ENCODE measurements at regions not wholly inside any gene's neighbourhood (a gene's known extent, or its start where the extent isn't known, plus 50 kb on each side); places are given as distances from the start of the nearest gene placed in this dataset.

DNA sequence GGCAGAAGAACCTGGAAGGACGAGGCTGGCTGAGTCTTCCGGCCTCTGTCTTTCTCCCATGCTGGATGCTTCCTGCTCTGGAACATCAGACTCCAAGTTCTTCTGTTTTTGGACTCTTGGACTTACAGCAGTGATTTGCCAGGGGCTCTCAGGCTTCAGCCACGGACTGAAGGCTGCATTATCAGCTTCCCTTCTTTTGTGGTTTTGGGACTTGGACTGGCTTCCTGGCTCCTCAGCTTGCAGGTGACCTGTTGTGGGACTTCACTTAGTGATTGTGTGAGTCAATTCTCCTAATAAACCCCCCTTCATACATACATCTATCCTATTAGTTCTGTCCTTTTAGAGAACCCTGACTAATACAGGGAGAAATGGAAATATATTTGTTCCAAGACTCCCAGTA, 265.8 kb downstream of the PCDH18 start:
- ChIA-PET POLR2A (no interaction called here), CTCF (no interaction called here)
- no peak for TF ChIP-seq ZFP3 (tag by site-specific recombination; IDR thresholded peaks at IDR 0.05; ENCODE audit: low read depth)
- no peak for TF ChIP-seq ZNF239 (tag by site-specific recombination; IDR thresholded peaks at IDR 0.05)
- TF ChIP-seq ZNF645 (tag by site-specific recombination; IDR thresholded peaks at IDR 0.05): no peak
- no peak for TF ChIP-seq ZNF529 (tag by site-specific recombination; IDR thresholded peaks at IDR 0.05; ENCODE audit: insufficient replicate concordance)
- no peak for TF ChIP-seq OSR2 (tag by site-specific recombination; IDR thresholded peaks at IDR 0.05)
- no peak for TF ChIP-seq ZNF391 (tag by site-specific recombination; IDR thresholded peaks at IDR 0.05; ENCODE audit: borderline replicate concordance, low read depth)
- no peak for TF ChIP-seq ZNF280D (tag by site-specific recombination; IDR thresholded peaks at IDR 0.05)
- no peak for TF ChIP-seq ZNF555 (tag by site-specific recombination; conservative IDR thresholded peaks at IDR 0.05)
- TF ChIP-seq SP7 (tag by site-specific recombination; IDR thresholded peaks at IDR 0.05): no peak
- no peak for TF ChIP-seq ZNF600 (tag by site-specific recombination; IDR thresholded peaks at IDR 0.05)
- no peak for TF ChIP-seq HOXD13 (CRISPR knock-in tag; IDR thresholded peaks at IDR 0.05; ENCODE audit: borderline replicate concordance)
- Histone ChIP-seq H3K9me3 (ENCODE audit: control insufficient read depth, insufficient read depth, low read depth, low read length) (no peaks in the 10 kb centered on the region), H3K4me1 (ENCODE audit: control insufficient read depth, insufficient read depth, low read length) (no peaks in the 10 kb centered on the region), H3K27ac (ENCODE audit: extremely low read depth, low read depth, low read length) (no peak overlapping the region), H3K4me3 (ENCODE audit: low read depth, low read length) (no peak overlapping the region), H3K36me3 (ENCODE audit: control insufficient read depth in 2 of 2, insufficient read depth in 1 of 2, low read length in 2 of 2) (no peaks in the 10 kb centered on the region)

GRCh38 chr4:137263206-137263605, 269.1 kb downstream of the PCDH18 start:
- ChIA-PET CTCF (no interaction called here), POLR2A (no interaction called here)
- Histone ChIP-seq H3K36me3 (ENCODE audit: control insufficient read depth in 2 of 2, insufficient read depth in 1 of 2, low read length in 2 of 2) (no peaks in the 10 kb centered on the region), H3K4me1 (ENCODE audit: control insufficient read depth, insufficient read depth, low read length) (no peaks in the 10 kb centered on the region), H3K9me3 (ENCODE audit: control insufficient read depth, insufficient read depth, low read depth, low read length) (no peaks in the 10 kb centered on the region), H3K27ac (ENCODE audit: extremely low read depth, low read depth, low read length) (no peak overlapping the region), H3K4me3 (ENCODE audit: low read depth, low read length) (no peak overlapping the region)
- TF ChIP-seq, protein P1, sequence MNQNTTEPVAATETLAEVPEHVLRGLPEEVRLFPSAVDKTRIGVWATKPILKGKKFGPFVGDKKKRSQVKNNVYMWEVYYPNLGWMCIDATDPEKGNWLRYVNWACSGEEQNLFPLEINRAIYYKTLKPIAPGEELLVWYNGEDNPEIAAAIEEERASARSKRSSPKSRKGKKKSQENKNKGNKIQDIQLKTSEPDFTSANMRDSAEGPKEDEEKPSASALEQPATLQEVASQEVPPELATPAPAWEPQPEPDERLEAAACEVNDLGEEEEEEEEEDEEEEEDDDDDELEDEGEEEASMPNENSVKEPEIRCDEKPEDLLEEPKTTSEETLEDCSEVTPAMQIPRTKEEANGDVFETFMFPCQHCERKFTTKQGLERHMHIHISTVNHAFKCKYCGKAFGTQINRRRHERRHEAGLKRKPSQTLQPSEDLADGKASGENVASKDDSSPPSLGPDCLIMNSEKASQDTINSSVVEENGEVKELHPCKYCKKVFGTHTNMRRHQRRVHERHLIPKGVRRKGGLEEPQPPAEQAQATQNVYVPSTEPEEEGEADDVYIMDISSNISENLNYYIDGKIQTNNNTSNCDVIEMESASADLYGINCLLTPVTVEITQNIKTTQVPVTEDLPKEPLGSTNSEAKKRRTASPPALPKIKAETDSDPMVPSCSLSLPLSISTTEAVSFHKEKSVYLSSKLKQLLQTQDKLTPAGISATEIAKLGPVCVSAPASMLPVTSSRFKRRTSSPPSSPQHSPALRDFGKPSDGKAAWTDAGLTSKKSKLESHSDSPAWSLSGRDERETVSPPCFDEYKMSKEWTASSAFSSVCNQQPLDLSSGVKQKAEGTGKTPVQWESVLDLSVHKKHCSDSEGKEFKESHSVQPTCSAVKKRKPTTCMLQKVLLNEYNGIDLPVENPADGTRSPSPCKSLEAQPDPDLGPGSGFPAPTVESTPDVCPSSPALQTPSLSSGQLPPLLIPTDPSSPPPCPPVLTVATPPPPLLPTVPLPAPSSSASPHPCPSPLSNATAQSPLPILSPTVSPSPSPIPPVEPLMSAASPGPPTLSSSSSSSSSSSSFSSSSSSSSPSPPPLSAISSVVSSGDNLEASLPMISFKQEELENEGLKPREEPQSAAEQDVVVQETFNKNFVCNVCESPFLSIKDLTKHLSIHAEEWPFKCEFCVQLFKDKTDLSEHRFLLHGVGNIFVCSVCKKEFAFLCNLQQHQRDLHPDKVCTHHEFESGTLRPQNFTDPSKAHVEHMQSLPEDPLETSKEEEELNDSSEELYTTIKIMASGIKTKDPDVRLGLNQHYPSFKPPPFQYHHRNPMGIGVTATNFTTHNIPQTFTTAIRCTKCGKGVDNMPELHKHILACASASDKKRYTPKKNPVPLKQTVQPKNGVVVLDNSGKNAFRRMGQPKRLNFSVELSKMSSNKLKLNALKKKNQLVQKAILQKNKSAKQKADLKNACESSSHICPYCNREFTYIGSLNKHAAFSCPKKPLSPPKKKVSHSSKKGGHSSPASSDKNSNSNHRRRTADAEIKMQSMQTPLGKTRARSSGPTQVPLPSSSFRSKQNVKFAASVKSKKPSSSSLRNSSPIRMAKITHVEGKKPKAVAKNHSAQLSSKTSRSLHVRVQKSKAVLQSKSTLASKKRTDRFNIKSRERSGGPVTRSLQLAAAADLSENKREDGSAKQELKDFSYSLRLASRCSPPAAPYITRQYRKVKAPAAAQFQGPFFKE (tag by site-specific recombination; IDR thresholded peaks at IDR 0.05; ENCODE audit: borderline replicate concordance): no peak
- no peak for TF ChIP-seq SP7 (tag by site-specific recombination; IDR thresholded peaks at IDR 0.05)
